ENCODE measurements at regions not wholly inside any gene's neighbourhood (a gene's known extent, or its start where the extent isn't known, plus 50 kb on each side); places are given as distances from the start of the nearest gene placed in this dataset.

DNA sequence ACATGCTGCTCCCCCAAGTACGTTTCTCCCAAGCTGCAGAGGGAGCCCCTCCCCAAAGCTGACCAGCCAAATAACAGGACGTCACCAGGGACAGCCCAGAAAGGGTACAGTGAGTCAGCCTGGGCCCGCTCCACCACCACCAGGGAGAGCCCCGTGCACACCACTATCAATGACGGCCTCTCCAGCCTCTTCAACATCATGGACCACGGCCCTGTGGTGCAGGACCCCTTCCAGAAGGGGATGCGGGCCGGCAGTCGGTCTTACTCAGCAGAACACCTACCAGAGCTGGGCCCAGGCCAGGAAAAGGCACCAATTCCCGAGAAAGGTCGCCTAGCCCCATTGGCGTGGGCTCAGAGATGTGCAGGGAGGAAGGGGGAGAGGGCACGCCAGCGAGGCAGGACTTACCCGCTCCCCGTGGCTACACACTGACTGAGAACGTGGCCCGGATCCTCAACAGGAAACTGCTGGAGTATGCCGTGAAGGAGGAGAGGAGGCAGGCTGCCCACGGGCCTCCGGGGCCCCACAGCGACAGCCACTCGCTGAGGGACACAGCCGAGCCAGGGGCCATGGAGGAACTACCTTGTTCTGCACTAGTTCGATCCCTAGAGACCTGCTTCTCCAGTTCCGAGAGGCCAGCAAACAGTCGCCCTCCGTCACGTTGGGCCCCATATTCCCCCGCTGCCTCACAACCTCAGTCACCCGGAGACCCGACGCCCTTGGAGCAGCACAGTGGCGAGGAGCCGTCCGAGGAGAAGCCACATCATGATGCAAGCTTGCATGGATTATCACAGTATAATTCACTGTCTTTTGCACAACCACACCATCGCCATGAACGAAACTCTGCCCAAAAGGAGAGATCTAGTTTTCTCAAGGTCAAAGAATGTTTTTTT lies 815.9 kb upstream of the KLHL1 start:
- no peak for TF ChIP-seq ZNF274 (IDR thresholded peaks at IDR 0.05; ENCODE audit: low read depth, low read length)
- no peak for TF ChIP-seq SUZ12 (IDR thresholded peaks at IDR 0.05; ENCODE audit: extremely low read depth, insufficient read depth, insufficient read length)
- no peak for TF ChIP-seq YY1 (IDR thresholded peaks at IDR 0.05; ENCODE audit: insufficient read depth, insufficient read length)
